ENCODE measurements at regions not wholly inside any gene's neighbourhood (a gene's known extent, or its start where the extent isn't known, plus 50 kb on each side); places are given as distances from the start of the nearest gene placed in this dataset.
A peak's percentile ranks its signal among the peaks of the same experiment; 100 is the strongest.
"Not testable (repeated sequence)": the region's sequence is repeated elsewhere in the genome, so short reads cannot be mapped to it uniquely, and the experiment has no call there.

GRCh38 chr12:94916663-94917062 lies 86.8 kb downstream of the NDUFA12 start:
- no peak overlapping the region for H3K4me3 ChIP-seq (ENCODE audit: low read depth, low read length)
- TF ChIP-seq CTCF (IDR thresholded peaks at IDR 0.05; ENCODE audit: insufficient read depth, low read depth, low read length) = no peak
- DNase-seq (ENCODE audit: low read depth) = no peak

- no peak for DNase-seq (ENCODE audit: low read depth)
- TF ChIP-seq CTCF (IDR thresholded peaks at IDR 0.05; ENCODE audit: insufficient read depth, low read depth, low read length) = no peak
These were observed 93.8 kb downstream of the NDUFA12 start for GRCh38 chr12:94909663-94910062.

GRCh38 chr12:94905749-94906148 lies 97.7 kb downstream of the NDUFA12 start:
- DNase-seq (ENCODE audit: low read depth); H3K4me3 ChIP-seq (ENCODE audit: low read depth, low read length): not testable (repeated sequence)

More at GRCh38 chr12:94909663-94910062, 93.8 kb downstream of the NDUFA12 start:
- no peak overlapping the region for H3K4me3 ChIP-seq (ENCODE audit: low read depth, low read length)

- DNase-seq (ENCODE audit: low read depth) = no peak
- no peak overlapping the region for H3K4me3 ChIP-seq (ENCODE audit: low read depth, low read length)
- TF ChIP-seq CTCF (IDR thresholded peaks at IDR 0.05; ENCODE audit: insufficient read depth, low read depth, low read length) = no peak
These were observed 103.0 kb downstream of the NDUFA12 start for GRCh38 chr12:94900496-94900895.

- H3K4me3 ChIP-seq (ENCODE audit: low read depth, low read length) = no peak overlapping the region
- peak; percentile 50 for DNase-seq (ENCODE audit: low read depth)
- peak; percentile 63 for TF ChIP-seq CTCF (IDR thresholded peaks at IDR 0.05; ENCODE audit: insufficient read depth, low read depth, low read length)
These were observed 105.1 kb downstream of the NDUFA12 start for GRCh38 chr12:94898388-94898787.

- no peak for TF ChIP-seq CTCF (IDR thresholded peaks at IDR 0.05; ENCODE audit: insufficient read depth, low read depth, low read length)
- DNase-seq (ENCODE audit: low read depth) = no peak
- no peak overlapping the region for H3K4me3 ChIP-seq (ENCODE audit: low read depth, low read length)
These were observed 110.8 kb downstream of the NDUFA12 start for GRCh38 chr12:94892544-94893267.

GRCh38 chr12:94889445-94890210 lies 113.9 kb downstream of the NDUFA12 start:
- TF ChIP-seq CTCF (IDR thresholded peaks at IDR 0.05; ENCODE audit: insufficient read depth, low read depth, low read length) = no peak
- H3K4me3 ChIP-seq (ENCODE audit: low read depth, low read length) = no peak overlapping the region
- DNase-seq (ENCODE audit: low read depth) = no peak
